ENCODE measurements at regions not wholly inside any gene's neighbourhood (a gene's known extent, or its start where the extent isn't known, plus 50 kb on each side); places are given as distances from the start of the nearest gene placed in this dataset.

- Histone ChIP-seq H3K79me2 (replicated peaks; ENCODE audit: insufficient read depth) (no peaks in the 10 kb centered on the region), H3K4me3 (no peak overlapping the region), H3K36me3 (ENCODE audit: insufficient read depth) (no peaks in the 10 kb centered on the region), H3K27ac (ENCODE audit: low read depth) (no peak overlapping the region), H3F3A (replicated peaks; ENCODE audit: low read depth) (no peaks in the 10 kb centered on the region), H3K9me2 (ENCODE audit: insufficient read depth) (no peaks in the 10 kb centered on the region), H2AFZ (peak overlapping the region; percentile 53; the same call in 1 of the 2 replicates), H3K4me1 (ENCODE audit: insufficient read depth) (no peaks in the 10 kb centered on the region), H3K27me3 (ENCODE audit: insufficient read depth) (no peaks in the 10 kb centered on the region), H4K20me1 (replicated peaks; ENCODE audit: insufficient read depth) (no peaks in the 10 kb centered on the region), H3K4me2 (no peak overlapping the region)
- Mint-ChIP-seq H3K9me3 (no peaks in the 10 kb centered on the region), H3K4me3 (no peak overlapping the region), H3K4me1 (no peaks in the 10 kb centered on the region), H3K27me3 (ENCODE audit: insufficient read depth, low read depth, poor library complexity) (peaks cover 3% of the 10 kb centered on the region), H3K27ac (no peak overlapping the region), H3K36me3 (ENCODE audit: low read depth) (no peaks in the 10 kb centered on the region)
- DNase-seq (ENCODE audit: low spot score) (peak; percentile 89), ATAC-seq (peak; percentile 99)
- no peak for TF ChIP-seq EZH2 (IDR thresholded peaks at IDR 0.05; ENCODE audit: low read depth, unreplicated experiment)
- TF ChIP-seq ZNF462 (CRISPR knock-in tag; IDR thresholded peaks at IDR 0.05), result no peak
- no peak for TF ChIP-seq JUNB (IDR thresholded peaks at IDR 0.05; ENCODE audit: unreplicated experiment)
- no peak for TF ChIP-seq EZH2phosphoT487 (IDR thresholded peaks at IDR 0.05; ENCODE audit: unreplicated experiment)
- no peak for TF ChIP-seq REST (IDR thresholded peaks at IDR 0.05; ENCODE audit: unreplicated experiment)
- TF ChIP-seq ZNF114 (CRISPR knock-in tag; IDR thresholded peaks at IDR 0.05), result no peak
- TF ChIP-seq, protein P1, sequence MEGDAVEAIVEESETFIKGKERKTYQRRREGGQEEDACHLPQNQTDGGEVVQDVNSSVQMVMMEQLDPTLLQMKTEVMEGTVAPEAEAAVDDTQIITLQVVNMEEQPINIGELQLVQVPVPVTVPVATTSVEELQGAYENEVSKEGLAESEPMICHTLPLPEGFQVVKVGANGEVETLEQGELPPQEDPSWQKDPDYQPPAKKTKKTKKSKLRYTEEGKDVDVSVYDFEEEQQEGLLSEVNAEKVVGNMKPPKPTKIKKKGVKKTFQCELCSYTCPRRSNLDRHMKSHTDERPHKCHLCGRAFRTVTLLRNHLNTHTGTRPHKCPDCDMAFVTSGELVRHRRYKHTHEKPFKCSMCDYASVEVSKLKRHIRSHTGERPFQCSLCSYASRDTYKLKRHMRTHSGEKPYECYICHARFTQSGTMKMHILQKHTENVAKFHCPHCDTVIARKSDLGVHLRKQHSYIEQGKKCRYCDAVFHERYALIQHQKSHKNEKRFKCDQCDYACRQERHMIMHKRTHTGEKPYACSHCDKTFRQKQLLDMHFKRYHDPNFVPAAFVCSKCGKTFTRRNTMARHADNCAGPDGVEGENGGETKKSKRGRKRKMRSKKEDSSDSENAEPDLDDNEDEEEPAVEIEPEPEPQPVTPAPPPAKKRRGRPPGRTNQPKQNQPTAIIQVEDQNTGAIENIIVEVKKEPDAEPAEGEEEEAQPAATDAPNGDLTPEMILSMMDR (conservative IDR thresholded peaks at IDR 0.05; ENCODE audit: low read depth in 2 of 2), result peak; percentile 77 to 86
Measured at GRCh38 chr6:119966484-119966883, 616.9 kb upstream of the MAN1A1 start.
